ENCODE measurements at regions not wholly inside any gene's neighbourhood (a gene's known extent, or its start where the extent isn't known, plus 50 kb on each side); places are given as distances from the start of the nearest gene placed in this dataset.

DNA sequence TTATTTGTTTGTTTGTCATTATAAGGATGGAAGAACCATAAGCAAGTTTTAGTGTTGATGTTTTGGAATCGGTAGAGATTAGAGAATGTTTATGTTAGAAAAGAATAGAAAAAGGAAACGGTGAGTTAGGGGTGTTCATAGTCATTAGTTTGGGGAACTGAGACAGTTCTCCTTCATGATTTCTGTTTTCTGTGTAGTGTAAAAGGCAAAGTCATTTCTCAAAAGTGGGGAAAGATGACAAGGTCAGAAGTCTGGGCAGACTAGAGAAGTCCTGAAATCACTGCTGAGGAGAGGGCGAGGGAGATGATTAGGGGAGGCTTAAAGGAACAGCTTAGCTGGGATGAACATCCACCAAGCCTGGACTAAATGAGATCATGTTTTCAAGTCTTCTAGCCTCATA lies 498.9 kb downstream of the TTLL7 start:
- TF ChIP-seq POLR2A (IDR thresholded peaks at IDR 0.05) = no peak
- TF ChIP-seq, protein P1, sequence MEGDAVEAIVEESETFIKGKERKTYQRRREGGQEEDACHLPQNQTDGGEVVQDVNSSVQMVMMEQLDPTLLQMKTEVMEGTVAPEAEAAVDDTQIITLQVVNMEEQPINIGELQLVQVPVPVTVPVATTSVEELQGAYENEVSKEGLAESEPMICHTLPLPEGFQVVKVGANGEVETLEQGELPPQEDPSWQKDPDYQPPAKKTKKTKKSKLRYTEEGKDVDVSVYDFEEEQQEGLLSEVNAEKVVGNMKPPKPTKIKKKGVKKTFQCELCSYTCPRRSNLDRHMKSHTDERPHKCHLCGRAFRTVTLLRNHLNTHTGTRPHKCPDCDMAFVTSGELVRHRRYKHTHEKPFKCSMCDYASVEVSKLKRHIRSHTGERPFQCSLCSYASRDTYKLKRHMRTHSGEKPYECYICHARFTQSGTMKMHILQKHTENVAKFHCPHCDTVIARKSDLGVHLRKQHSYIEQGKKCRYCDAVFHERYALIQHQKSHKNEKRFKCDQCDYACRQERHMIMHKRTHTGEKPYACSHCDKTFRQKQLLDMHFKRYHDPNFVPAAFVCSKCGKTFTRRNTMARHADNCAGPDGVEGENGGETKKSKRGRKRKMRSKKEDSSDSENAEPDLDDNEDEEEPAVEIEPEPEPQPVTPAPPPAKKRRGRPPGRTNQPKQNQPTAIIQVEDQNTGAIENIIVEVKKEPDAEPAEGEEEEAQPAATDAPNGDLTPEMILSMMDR (IDR thresholded peaks at IDR 0.05) = no peak
